HG03139 (cell line): ENCODE measurements at regions not wholly inside any gene's neighbourhood (a gene's known extent, or its start where the extent isn't known, plus 50 kb on each side); places are given as distances from the start of the nearest gene placed in this dataset.
"Not testable (repeated sequence)": the region's sequence is repeated elsewhere in the genome, so short reads cannot be mapped to it uniquely, and the experiment has no call there.

Experiments used
- ATAC-seq: cut with Tn5 transposase; IDR thresholded peaks from one replicate; pipeline ENCODE4 v1.9.1; 2021; ENCODE audit not compliant: unreplicated experiment

DNA sequence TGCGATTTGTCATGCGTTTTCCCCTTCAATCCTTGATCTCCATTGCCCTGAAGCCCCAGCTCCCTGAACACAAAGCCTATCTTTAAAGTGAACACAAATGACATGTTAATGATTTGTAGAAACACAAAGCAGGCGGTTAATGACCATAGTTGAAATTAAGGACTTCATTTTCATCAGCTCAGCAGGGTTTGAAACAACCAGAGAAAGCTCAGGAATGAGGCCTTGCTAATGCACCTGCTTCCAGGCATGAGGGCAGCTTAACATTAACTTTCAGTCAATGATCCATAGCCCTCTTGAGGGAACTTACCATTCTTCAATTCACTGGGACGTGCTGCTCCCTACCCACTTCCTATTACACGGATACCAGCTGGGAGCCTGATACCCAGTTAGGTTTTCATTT lies 427.2 kb upstream of the CBLB start:
- ATAC-seq = no peak

DNA sequence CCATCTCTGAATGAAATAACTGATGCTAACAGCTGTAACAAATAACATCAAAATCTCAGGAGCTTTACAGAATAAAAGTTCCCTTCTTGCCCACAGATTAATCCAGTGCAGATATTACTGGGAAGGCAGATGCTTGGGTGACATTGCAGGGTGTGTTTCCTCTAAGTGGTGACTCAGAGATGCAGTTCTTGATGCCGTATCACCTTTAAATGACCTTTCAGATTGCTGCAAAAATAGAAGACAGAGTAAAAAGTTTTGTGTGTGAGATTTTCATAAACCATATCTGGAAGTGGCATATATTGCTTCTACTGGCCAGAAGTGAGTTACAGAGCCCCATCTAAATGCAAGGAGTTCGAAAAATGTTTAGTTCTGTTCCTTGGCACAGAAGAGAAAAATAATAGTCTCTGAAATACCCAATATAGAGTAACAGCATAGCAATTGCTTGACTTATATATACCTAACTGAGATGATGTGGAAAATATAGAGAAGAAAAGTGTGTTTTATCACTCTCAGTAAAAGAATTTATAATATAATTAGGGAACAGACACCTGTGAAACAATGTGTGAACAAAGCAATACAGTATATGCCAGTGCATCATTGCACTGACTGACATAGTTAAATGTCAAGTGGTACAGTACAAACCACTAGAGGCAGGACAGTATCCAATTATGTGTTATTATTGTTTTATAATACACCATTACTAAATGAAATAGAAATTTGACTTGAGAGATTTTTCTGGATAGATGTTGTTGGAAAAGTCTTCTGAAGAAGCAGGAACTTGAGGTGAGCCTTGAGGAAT lies 430.7 kb upstream of the CBLB start:
- ATAC-seq = peak; percentile 44

DNA sequence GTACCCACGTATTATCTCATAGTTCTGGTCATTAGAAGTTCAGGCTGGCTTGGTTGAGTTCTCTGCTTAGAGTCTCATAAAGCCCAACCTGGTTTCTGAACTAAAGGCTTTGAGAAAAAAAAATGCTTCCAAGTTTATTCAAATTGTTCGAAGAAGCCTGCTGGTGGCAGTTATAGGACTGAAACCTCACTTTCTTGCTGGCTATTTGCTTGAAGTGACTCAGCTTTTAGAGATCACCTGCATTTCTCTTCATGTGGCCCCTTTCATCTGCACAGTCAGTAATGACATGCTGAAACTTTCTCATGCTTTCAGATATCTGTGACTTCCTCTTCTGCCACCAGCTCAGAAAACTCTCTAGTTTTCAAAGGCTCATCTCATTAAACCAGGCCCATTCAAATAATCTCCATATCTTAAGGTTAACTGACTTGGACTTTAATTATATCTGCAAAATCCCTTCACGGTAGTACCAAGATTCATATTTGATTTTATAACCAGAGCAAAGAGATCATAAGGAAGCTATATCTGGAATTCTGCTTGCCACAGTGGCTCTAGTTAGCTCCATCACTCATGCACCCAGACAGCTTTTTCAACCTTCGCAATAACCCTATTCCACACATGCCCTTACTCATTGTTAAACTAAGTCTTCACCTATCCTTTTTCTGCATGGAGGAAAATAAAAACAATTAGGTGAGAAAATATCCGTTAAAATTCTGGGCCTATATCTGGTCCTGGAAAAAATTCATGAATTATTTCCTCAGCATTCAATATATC lies 433.8 kb upstream of the CBLB start:
- peak; percentile 84 for ATAC-seq

DNA sequence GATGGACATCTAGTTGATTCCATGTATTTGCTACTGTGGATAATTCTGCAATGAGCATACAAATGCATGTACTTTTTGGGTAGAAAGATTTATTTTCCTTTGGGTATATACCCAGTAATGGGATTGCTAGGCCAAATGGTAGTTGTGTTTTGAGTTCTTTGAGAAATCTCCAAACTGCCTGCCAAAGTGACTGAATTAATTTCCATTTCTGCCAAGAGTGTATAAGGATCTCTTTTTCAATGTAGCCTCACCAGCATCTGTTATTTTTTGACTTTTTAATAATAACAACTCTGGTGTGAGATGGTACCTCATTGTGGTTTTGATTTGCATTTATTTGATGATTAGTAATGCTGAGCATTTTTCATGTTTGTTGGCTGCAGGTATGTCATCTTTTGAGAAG lies 435.0 kb upstream of the CBLB start:
- no peak for ATAC-seq

DNA sequence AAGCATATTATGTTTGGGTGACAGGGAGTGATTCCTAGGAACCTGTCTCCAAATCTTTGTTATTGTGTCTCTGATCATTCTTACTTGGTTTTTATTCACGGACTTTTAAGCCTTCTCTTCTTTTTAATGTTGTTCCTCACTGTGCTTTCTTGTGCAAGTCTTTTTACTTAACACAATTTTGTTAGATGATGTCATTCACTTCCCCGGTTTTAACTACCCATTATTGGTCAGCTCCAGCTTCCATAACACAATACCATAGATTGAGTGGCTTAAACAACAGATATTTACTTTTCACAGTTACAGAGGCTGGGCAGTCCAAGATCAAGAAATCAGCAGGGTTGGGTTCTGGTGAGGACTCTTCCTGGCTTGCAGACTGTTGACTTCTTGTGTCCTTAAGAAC lies 436.3 kb upstream of the CBLB start:
- ATAC-seq = no peak

DNA sequence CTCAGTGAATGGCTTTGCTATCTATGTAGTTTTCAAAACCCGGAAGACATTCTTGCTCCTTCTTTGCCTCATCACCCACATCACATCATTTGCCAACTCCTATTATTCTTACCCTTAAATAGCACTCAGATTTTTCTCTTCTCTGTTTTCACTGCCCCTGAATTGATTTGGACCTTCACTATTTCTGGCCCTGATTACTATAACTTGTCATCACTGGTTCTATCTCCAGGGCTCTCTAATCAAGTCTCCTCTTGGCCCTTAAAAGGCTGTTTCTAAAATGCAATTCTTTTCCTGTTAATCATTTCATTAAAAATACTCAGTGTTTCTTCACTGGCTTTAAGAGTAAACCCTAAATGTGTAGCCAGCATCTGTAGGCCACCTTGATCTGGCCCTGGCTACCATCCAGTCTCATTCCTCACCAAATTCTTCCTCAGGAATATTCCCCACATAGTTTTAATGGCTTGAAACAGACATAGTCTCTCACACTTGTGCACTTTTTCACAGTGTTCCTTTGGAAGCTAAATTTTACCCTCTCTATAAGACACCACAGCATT lies 437.1 kb upstream of the CBLB start:
- ATAC-seq = no peak

DNA sequence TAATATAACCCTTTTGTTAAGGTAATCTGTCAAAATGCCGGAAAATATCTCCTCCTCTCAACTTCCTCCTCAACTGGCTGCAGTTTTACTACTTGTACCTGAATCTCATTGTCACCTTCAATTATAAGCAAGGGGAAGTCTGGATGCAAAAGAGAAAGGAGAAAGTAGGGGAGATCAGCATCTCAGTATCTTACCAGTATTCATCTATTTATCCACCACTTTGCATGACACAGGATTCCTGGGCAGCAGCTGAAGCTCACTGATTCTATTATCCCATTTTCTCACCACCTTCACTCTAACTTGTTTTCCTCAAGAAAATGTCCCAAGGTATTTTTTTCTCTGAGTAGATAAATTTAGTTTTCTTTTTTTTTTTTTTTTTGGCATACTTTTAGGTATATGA lies 440.5 kb upstream of the CBLB start:
- no peak for ATAC-seq

DNA sequence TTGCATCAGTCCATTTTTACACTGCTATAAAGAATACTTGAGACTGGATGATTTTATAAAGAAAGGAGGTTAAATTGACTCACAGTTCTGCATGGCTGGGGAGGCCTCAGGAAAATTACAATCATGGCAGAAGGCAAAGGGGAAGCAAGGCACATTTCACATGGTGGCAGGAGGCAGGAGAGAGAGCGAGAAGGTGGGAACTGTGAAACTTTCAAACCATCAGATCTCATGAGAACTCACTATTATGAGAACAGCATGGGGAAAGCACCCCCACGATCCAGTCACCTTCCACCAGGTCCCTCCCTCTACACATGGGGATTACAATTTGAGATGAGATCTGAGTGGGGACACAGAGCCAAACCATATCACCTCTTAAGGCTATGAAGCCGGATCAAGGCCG lies 441.0 kb upstream of the CBLB start:
- ATAC-seq = not testable (repeated sequence)

DNA sequence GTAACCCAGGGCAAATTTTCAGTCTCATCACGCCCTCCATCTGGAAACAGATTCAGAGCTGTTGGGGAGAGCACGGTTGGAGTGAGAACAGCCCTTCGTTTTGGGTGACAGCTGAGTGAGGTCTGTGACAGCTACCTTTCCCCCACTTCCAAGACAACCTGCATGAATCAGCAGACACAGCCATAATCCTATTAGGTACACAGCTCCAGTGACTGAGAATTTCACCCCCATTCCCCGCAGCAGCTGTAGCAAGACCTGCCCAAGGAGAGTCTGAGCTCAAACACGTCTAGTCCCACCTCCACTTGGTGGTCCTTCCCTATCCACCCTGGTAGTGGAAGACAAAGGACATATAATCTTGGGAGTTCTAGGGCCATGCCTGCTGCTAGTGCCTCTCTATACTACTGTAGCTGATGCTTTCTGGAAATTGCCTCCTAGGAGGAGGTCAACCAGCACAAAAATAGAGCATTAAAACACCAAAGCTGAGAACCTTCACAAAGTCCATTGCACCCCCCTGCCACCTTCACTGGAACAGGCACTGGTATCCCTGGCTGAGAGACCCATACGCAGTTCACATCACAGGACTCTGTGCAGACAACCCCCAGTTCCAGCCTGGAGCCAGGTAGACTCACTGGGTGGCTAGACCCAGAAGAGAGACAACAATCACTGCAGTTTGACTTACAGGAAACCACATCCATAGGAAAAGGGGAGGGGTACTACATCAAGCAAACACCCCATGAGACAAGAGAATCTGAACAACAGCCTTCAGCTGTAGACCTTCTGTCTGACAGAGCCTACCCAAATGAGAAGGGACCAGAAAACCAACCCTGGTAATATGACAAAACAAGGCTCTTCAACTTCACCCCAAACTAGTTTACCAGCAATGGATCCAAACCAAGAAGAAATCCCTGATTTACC lies 448.6 kb upstream of the CBLB start:
- ATAC-seq = no peak

DNA sequence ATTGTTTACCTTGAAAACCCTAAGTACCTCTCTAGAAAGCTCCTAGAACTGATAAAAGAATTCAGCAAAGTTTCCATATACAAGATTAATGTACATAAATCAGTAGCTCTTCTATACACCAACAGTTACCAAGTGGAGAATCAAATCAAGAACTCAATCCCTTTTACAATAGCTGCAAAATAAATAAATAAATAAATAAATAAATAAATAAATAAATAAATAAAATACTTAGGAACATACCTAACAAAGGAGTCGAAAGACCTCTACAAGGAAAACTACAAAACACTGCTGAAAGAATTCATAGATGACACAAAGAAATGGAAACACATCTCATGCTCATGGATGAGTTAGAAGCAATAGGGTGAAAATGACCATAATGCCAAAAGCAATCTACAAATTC lies 452.6 kb upstream of the CBLB start:
- not testable (repeated sequence) for ATAC-seq

DNA sequence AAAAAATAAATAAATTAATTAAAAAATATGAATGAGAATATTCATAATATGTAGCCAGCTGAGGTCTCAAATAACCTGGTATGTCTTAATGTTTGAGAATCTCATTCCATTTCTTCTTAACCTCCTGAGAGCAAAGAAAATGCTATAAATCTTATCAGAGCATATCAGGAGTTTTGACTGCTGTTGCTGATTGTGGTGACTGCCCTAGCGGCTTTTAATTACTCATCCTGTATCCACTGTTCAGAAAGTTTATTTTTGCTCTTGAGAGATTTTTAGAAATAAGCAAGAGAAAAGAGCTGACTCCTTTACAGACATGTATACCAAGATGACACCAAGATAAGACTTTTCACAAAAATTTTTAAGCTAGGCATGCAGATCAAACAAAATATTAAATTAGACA lies 454.8 kb upstream of the CBLB start:
- ATAC-seq = no peak

DNA sequence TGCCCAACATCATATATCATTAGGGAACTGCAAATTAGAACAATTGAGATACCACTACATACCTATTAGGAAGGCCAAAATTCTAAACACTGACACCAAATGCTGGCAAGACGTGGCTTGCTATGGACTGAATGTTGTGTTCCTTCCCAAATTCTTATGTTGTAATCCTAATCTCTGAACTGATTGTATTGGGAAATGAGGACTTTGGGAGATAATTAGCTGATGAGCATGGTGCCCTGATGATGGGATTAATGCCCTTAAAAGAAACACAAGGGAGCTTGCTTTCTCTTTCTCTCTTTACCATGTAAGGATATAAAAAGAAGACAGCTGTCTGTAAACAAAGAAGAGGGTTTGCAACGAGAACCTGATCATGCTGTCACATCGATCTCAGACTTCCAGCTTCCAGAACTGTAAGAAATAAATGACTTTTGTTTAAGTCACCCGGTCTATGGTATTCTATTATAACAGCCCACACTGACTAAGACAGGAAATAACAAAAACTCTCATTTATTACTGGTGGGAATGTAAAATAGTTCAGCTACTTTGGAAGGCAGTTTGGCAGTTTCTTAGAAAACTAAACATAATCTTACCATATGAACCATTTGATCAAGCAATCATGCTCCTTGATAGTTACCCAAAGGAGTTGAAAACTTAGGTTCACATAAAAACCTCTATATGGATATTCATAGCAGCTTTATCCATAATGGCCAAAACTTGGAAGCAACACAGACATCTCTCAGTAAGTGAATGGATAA lies 458.3 kb upstream of the CBLB start:
- ATAC-seq = no peak

DNA sequence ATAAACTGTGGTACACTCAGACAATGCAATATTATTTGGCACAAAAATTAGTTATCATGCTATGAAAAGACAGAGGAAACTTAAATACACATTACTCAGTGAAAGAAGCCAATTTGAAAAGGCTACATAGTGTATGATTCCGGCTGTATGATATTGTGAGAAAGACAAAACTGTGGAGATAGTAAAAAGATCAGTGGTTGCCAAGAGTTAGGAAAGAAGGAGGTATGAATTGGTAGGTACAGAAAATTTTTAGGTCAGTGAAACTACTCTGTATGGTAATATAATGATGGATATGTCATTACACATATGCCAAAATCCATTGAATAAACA lies 458.8 kb upstream of the CBLB start:
- no peak for ATAC-seq

DNA sequence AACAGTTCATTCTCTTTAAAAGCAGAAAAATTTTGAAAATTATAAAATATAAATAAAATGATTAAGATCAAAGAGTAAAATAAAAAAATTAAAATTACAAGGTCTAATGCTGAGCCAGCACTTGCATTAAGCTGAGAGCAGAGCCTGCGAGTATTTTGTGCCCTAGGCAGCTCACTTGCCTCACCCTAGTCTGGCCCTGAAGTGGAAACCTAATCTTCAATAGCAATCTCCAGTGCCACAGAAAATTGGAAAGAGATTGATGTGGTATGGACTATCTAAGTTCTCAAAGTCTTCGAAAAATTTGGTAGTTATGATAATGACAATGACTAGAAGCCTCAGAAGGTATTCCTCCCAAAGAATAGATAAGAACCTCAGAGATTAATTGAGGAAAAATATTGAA lies 459.4 kb upstream of the CBLB start:
- ATAC-seq = no peak

DNA sequence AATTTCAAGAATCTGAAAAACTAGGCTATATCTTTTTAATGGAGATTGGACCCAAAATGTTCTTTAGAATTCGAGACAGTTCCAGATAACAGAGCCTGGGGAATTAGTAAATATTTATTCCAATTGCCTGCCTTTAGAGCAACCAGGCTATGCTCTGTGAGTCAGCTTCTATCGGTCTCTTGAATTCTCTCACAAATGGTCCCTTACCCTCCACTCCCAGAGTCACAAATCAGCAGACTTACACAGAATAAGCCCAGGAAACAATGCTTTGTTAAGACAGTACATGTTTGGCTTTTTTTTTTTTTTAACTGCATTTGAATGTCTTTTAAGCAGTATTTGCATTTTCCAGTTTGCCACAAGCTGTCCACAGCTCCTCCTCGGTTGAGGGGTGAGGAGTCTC lies 460.7 kb upstream of the CBLB start:
- no peak for ATAC-seq

DNA sequence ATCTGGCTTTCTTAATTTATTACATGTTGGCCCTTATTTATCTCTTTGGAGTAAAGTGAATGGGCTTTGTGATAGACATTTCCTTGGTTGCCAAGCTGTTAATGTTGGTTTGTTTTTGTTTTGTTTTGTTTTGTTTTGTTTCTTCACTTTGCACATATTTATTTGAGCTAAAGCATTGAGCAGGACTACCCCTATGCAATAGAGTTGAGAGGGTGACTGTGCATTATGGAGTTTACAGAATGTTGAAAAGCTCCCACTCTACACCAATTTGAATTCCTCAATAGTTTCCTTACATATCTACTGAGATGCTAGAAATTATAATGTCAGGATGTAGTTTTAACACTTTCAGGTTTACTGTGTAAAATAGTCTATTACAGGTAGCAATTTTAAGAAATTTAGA lies 462.8 kb upstream of the CBLB start:
- ATAC-seq = no peak

DNA sequence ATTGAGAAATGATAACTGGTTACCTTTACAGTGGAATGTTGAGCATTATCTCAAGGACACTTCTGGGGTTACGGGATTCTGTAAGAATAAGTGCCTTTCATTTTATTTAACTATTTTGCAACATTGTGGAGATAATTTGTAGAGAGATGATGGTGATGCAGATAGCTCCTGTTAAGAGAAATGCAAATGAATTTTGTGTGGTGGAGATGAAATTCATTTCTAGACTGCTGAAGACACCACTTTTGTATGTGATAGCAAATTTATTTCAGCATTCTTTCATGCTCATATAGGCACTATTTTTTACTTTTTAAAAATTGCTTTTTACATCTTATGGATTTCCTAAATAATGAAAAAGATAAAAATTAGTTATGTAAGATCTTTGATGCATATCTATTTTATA lies 463.3 kb upstream of the CBLB start:
- ATAC-seq = no peak

DNA sequence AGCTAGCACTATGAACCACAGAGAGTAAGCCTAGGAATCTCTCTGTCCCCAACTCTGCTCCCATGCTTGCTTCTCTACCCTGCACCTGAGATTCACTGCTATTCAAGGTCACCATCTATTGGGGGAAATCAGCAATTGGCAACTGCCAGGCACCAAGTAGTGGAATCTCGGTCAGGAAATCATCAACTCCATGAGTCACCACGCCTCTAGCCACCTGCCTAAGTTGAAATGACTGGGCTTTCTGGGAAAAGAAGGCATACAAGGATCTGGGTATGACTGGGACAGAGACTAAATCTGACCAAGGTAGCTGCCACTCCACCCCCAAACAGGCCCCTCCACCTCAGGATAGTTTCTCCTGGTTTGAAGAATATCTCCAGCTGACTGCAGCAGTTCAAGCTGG lies 464.1 kb upstream of the CBLB start:
- peak; percentile 37 for ATAC-seq

DNA sequence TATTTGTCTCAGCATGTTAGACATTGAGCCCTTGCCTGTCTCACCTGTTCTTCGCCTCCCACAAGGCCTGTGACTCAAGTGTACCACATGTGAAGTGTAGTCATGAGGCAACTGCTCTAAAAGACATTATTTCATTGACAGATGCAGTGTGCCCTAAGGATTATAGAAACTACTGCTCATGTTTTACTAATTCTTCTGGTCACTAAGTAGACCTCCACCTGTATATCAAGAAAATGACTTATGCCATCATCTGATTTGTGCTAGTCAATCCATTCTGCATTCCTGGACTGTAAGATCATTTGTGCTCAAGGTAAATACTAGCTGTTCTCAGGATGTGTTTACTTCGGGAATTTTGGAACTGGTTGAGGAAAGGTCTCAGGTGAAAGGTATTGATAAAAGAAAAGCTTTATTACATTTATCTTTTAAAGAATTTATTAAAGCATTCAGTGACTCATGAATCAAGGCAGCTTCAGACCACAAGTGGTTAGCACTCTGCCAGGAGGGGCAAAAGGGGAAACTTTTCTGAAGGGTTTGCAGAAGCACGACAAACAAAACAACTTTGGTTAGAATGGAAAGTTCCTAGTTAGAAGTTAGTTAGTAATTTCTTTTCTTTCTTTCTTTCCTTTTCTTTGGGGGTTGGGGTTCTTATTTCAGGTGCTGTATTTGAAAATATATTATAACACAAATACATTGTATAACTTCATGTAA lies 465.3 kb upstream of the CBLB start:
- peak; percentile 62 for ATAC-seq

DNA sequence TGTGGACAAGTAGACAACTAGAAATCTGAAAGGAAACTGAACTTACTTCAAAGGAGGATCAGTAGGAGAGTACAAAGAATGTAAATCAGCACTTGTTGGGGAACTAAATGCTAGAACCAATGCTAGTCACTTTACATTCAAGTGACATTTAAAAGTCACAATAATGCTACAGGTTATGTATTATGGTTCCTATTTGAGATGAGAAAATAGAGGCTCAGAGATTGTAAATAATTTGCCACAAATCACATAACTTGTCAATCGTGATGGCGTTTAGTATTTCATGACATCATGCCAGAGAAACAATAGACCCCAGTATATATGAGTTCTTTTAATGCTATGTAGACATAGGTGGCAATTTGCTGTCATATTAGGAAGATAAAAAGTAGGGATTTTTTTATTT lies 467.8 kb upstream of the CBLB start:
- no peak for ATAC-seq
